Kidney epithelial cell (primary cell): ENCODE measurements at regions not wholly inside any gene's neighbourhood (a gene's known extent, or its start where the extent isn't known, plus 50 kb on each side); places are given as distances from the start of the nearest gene placed in this dataset.

ENCODE experiments used
- DNase-seq: peaks from one replicate; pipeline ENCODE4 v3.0.0-alpha.2; 2010; ENCODE audit warnings: low read depth
- H3K27me3 ChIP-seq: 2 replicates; pipeline ENCODE4 v1.6.0; 2011; ENCODE audit warnings: low read length; ENCODE audit not compliant: control insufficient read depth, insufficient read depth
- H3K36me3 ChIP-seq: 2 replicates; pipeline ENCODE4 v1.5.1; 2011; ENCODE audit warnings: low read length; ENCODE audit not compliant: control insufficient read depth, insufficient read depth
- H3K4me3 ChIP-seq: 2 replicates; pipeline ENCODE4 v1.5.1; 2011; ENCODE audit warnings: low read depth, mild to moderate bottlenecking, control low read depth, low read length
- CTCF ChIP-seq: IDR thresholded peaks from 2 replicates; pipeline ENCODE4 v1.5.1; 2011; ENCODE audit warnings: mild to moderate bottlenecking, moderate library complexity, low read length, control low read depth, inconsistent platforms; ENCODE audit not compliant: insufficient read depth, poor library complexity, severe bottlenecking

GRCh38 chr5:74949976-74950375 lies 83.8 kb upstream of the FAM169A start:
- H3K27me3 ChIP-seq = no peaks in the 10 kb centered on the region
- no peaks in the 10 kb centered on the region for H3K36me3 ChIP-seq
- no peak for DNase-seq
- no peak overlapping the region for H3K4me3 ChIP-seq
- no peak for TF ChIP-seq CTCF

- peak; percentile 57 for DNase-seq
- no peak for TF ChIP-seq CTCF
- H3K36me3 ChIP-seq = no peaks in the 10 kb centered on the region
Observed at GRCh38 chr5:74948031-74948546, 81.9 kb upstream of the FAM169A start.

DNA sequence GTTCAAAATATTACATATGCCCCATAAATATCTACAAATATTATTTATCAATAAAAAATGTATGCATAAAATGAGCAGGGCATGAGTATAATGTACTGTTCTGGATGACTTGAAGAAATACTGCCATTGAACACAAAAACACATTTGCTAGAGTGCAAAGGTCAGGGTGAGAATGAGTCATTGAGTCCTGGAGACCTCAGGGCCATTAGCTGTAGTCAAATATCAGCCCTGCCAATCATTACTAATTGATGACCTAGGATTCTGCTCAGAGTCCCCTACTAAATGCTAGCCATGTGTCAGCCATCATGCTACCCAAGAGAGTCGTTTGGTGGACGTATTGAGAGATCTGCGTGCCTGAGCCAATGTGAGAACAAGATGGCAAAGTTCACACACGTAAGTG lies 80.3 kb upstream of the FAM169A start:
- H3K4me3 ChIP-seq = no peak overlapping the region
- no peak for DNase-seq
- TF ChIP-seq CTCF = no peak
- no peaks in the 10 kb centered on the region for H3K36me3 ChIP-seq
- H3K27me3 ChIP-seq = no peaks in the 10 kb centered on the region

More at GRCh38 chr5:74948031-74948546, 81.9 kb upstream of the FAM169A start:
- Histone ChIP-seq H3K4me3 (no peak overlapping the region), H3K27me3 (no peaks in the 10 kb centered on the region)

GRCh38 chr5:74945561-74946165 lies 79.5 kb upstream of the FAM169A start:
- no peaks in the 10 kb centered on the region for H3K27me3 ChIP-seq
- no peaks in the 10 kb centered on the region for H3K36me3 ChIP-seq
- DNase-seq = no peak
- H3K4me3 ChIP-seq = no peak overlapping the region
- no peak for TF ChIP-seq CTCF

- no peak for DNase-seq
- Histone ChIP-seq H3K4me3 (no peak overlapping the region), H3K27me3 (no peaks in the 10 kb centered on the region), H3K36me3 (no peaks in the 10 kb centered on the region)
- TF ChIP-seq CTCF = peak; percentile 22
Observed at GRCh38 chr5:74943905-74944304, 77.7 kb upstream of the FAM169A start.
